Activated T-cell treated with anti-CD3 and anti-CD28 coated beads, Interleukin-2, amount 50 U/mL, for 72 hours (primary cell): ENCODE measurements at regions not wholly inside any gene's neighbourhood (a gene's known extent, or its start where the extent isn't known, plus 50 kb on each side); places are given as distances from the start of the nearest gene placed in this dataset.

Experiments
- ATAC-seq, 2 donors: fragments of 150-1000 bp; cut with Tn5 transposase; replicated peaks in 1 of 2; 2 replicates each; pipeline ENCODE4 v1.10.0; 2021; ENCODE audit warnings: moderate library complexity in 2 of 2, mild to moderate bottlenecking in 1 of 2
- DNase-seq, 2 donors: peaks; one replicate each; pipeline ENCODE4 v3.0.0; 2021 to 2022; ENCODE audit warnings: mixed read lengths in 1 of 2
- H3K27ac Mint-ChIP-seq: one replicate; pipeline ENCODE4 v1.8.0; 2022; ENCODE audit warnings: mild to moderate bottlenecking, moderate library complexity, mixed read lengths
- H3K27me3 Mint-ChIP-seq: one replicate; pipeline ENCODE4 v1.8.0; 2022; ENCODE audit warnings: low read depth, mixed read lengths
- H3K36me3 Mint-ChIP-seq, 2 donors: one replicate each; pipeline ENCODE4 v1.8.0; 2022; ENCODE audit warnings: mixed read lengths in 2 of 2, mild to moderate bottlenecking in 1 of 2; ENCODE audit not compliant: insufficient read depth in 2 of 2
- H3K4me1 Mint-ChIP-seq: one replicate; pipeline ENCODE4 v1.8.0; 2022; ENCODE audit warnings: low read depth, mixed read lengths
- H3K4me3 Mint-ChIP-seq, 2 donors: one replicate each; pipeline ENCODE4 v1.8.0; 2022; ENCODE audit warnings: mild to moderate bottlenecking in 2 of 2, mixed read lengths in 2 of 2, moderate library complexity in 2 of 2
- H3K9me3 Mint-ChIP-seq, 2 donors: one replicate each; pipeline ENCODE4 v1.8.0; 2022; ENCODE audit warnings: mixed read lengths in 2 of 2

- ATAC-seq (no peak), DNase-seq (no peak)
- no peaks in the 10 kb centered on the region for H3K27me3 Mint-ChIP-seq
- H3K4me1 Mint-ChIP-seq, result no peaks in the 10 kb centered on the region
- H3K9me3 Mint-ChIP-seq, result peaks cover 0 to 8% of the 10 kb centered on the region in 2 donors
- H3K27ac Mint-ChIP-seq, result no peak overlapping the region
- no peaks in the 10 kb centered on the region for H3K36me3 Mint-ChIP-seq
- no peak overlapping the region for H3K4me3 Mint-ChIP-seq
Observed at GRCh38 chr5:164181604-164182003, 676.2 kb downstream of the MAT2B start.

- Mint-ChIP-seq H3K4me3 (no peak overlapping the region), H3K27ac (no peak overlapping the region), H3K9me3 (peaks cover 0 to 7% of the 10 kb centered on the region in 2 donors), H3K36me3 (no peaks in the 10 kb centered on the region), H3K27me3 (no peaks in the 10 kb centered on the region), H3K4me1 (no peaks in the 10 kb centered on the region)
- ATAC-seq (no peak), DNase-seq (no peak)
Observed at GRCh38 chr5:164184158-164184557, 678.7 kb downstream of the MAT2B start.

- Mint-ChIP-seq H3K27ac (no peak overlapping the region), H3K4me3 (no peak overlapping the region), H3K36me3 (no peaks in the 10 kb centered on the region), H3K9me3 (peaks cover 0 to 9% of the 10 kb centered on the region in 2 donors), H3K27me3 (no peaks in the 10 kb centered on the region), H3K4me1 (no peaks in the 10 kb centered on the region)
- DNase-seq, result no peak
- ATAC-seq, result no peak
Observed at GRCh38 chr5:164185000-164185399, 679.6 kb downstream of the MAT2B start.

GRCh38 chr5:164186550-164186949 is 681.1 kb downstream of the MAT2B start:
- Mint-ChIP-seq H3K27ac (no peak overlapping the region), H3K4me1 (no peaks in the 10 kb centered on the region), H3K9me3 (peaks cover 0 to 5% of the 10 kb centered on the region in 2 donors), H3K4me3 (no peak overlapping the region), H3K36me3 (no peaks in the 10 kb centered on the region), H3K27me3 (no peaks in the 10 kb centered on the region)
- ATAC-seq (no peak), DNase-seq (no peak)

- H3K27me3 Mint-ChIP-seq, result no peaks in the 10 kb centered on the region
- peaks cover 0 to 2% of the 10 kb centered on the region in 2 donors for H3K9me3 Mint-ChIP-seq
- ATAC-seq (no peak), DNase-seq (no peak)
- no peaks in the 10 kb centered on the region for H3K36me3 Mint-ChIP-seq
- H3K27ac Mint-ChIP-seq, result no peak overlapping the region
- no peaks in the 10 kb centered on the region for H3K4me1 Mint-ChIP-seq
- no peak overlapping the region for H3K4me3 Mint-ChIP-seq
Observed at GRCh38 chr5:164187785-164188184, 682.4 kb downstream of the MAT2B start.

GRCh38 chr5:164188733-164189148 is 683.3 kb downstream of the MAT2B start:
- ATAC-seq, result no peak
- no peak overlapping the region for H3K4me3 Mint-ChIP-seq
- DNase-seq, result no peak
- no peak overlapping the region for H3K27ac Mint-ChIP-seq
- no peaks in the 10 kb centered on the region for H3K4me1 Mint-ChIP-seq
- H3K27me3 Mint-ChIP-seq, result no peaks in the 10 kb centered on the region
- H3K9me3 Mint-ChIP-seq, result peaks cover 0 to 2% of the 10 kb centered on the region in 2 donors
- H3K36me3 Mint-ChIP-seq, result peaks cover 0 to 1% of the 10 kb centered on the region in 2 donors

- DNase-seq (no peak), ATAC-seq (no peak)
- Mint-ChIP-seq H3K4me3 (no peak overlapping the region), H3K9me3 (peaks cover under 1 to 2% of the 10 kb centered on the region in 2 donors), H3K27ac (no peak overlapping the region), H3K36me3 (peaks cover 0 to 2% of the 10 kb centered on the region in 2 donors), H3K4me1 (no peaks in the 10 kb centered on the region), H3K27me3 (no peaks in the 10 kb centered on the region)
Observed at GRCh38 chr5:164191240-164191639, 685.8 kb downstream of the MAT2B start.

GRCh38 chr5:164202338-164202737 is 696.9 kb downstream of the MAT2B start:
- Mint-ChIP-seq H3K4me3 (no peak overlapping the region), H3K27me3 (no peaks in the 10 kb centered on the region), H3K27ac (no peak overlapping the region), H3K9me3 (no peaks in the 10 kb centered on the region), H3K4me1 (no peaks in the 10 kb centered on the region), H3K36me3 (no peaks in the 10 kb centered on the region)
- ATAC-seq (no peak), DNase-seq (no peak)

GRCh38 chr5:164203581-164204225 is 698.3 kb downstream of the MAT2B start:
- Mint-ChIP-seq H3K4me1 (no peaks in the 10 kb centered on the region), H3K4me3 (no peak overlapping the region), H3K36me3 (no peaks in the 10 kb centered on the region), H3K27ac (no peak overlapping the region), H3K9me3 (no peaks in the 10 kb centered on the region), H3K27me3 (no peaks in the 10 kb centered on the region)
- ATAC-seq (no peak), DNase-seq (no peak)

GRCh38 chr5:164204338-164204946 is 699.0 kb downstream of the MAT2B start:
- H3K4me3 Mint-ChIP-seq, result no peak overlapping the region
- H3K9me3 Mint-ChIP-seq, result no peaks in the 10 kb centered on the region
- H3K4me1 Mint-ChIP-seq, result no peaks in the 10 kb centered on the region
- ATAC-seq (no peak), DNase-seq (no peak)
- H3K27ac Mint-ChIP-seq, result no peak overlapping the region
- H3K27me3 Mint-ChIP-seq, result no peaks in the 10 kb centered on the region
- no peaks in the 10 kb centered on the region for H3K36me3 Mint-ChIP-seq

GRCh38 chr5:164206196-164206595 is 700.8 kb downstream of the MAT2B start:
- no peak overlapping the region for H3K4me3 Mint-ChIP-seq
- ATAC-seq (no peak), DNase-seq (no peak)
- no peaks in the 10 kb centered on the region for H3K4me1 Mint-ChIP-seq
- H3K36me3 Mint-ChIP-seq, result no peaks in the 10 kb centered on the region
- no peaks in the 10 kb centered on the region for H3K27me3 Mint-ChIP-seq
- H3K27ac Mint-ChIP-seq, result no peak overlapping the region
- H3K9me3 Mint-ChIP-seq, result peaks cover 0 to under 1% of the 10 kb centered on the region in 2 donors

- no peaks in the 10 kb centered on the region for H3K4me1 Mint-ChIP-seq
- no peaks in the 10 kb centered on the region for H3K36me3 Mint-ChIP-seq
- H3K4me3 Mint-ChIP-seq, result no peak overlapping the region
- ATAC-seq (no peak), DNase-seq (no peak)
- no peak overlapping the region for H3K27ac Mint-ChIP-seq
- H3K27me3 Mint-ChIP-seq, result no peaks in the 10 kb centered on the region
- peaks cover 0 to 2% of the 10 kb centered on the region in 2 donors for H3K9me3 Mint-ChIP-seq
Observed at GRCh38 chr5:164207646-164208045, 702.2 kb downstream of the MAT2B start.

- no peak overlapping the region for H3K27ac Mint-ChIP-seq
- peaks cover 0 to 2% of the 10 kb centered on the region in 2 donors for H3K9me3 Mint-ChIP-seq
- no peaks in the 10 kb centered on the region for H3K27me3 Mint-ChIP-seq
- H3K4me3 Mint-ChIP-seq, result no peak overlapping the region
- no peak for ATAC-seq
- H3K4me1 Mint-ChIP-seq, result no peaks in the 10 kb centered on the region
- H3K36me3 Mint-ChIP-seq, result no peaks in the 10 kb centered on the region
- DNase-seq, result no peak
Observed at GRCh38 chr5:164210491-164210890, 705.1 kb downstream of the MAT2B start.

- no peaks in the 10 kb centered on the region for H3K4me1 Mint-ChIP-seq
- H3K36me3 Mint-ChIP-seq, result no peaks in the 10 kb centered on the region
- no peaks in the 10 kb centered on the region for H3K27me3 Mint-ChIP-seq
Observed at GRCh38 chr5:164214698-164215097, 709.3 kb downstream of the MAT2B start.

More at GRCh38 chr5:164214698-164215097, 709.3 kb downstream of the MAT2B start:
- Mint-ChIP-seq H3K27ac (no peak overlapping the region), H3K9me3 (peaks cover 5% of the 10 kb centered on the region in 2 donors), H3K4me3 (no peak overlapping the region)
- DNase-seq (no peak), ATAC-seq (no peak)
